ENCODE measurements at regions not wholly inside any gene's neighbourhood (a gene's known extent, or its start where the extent isn't known, plus 50 kb on each side); places are given as distances from the start of the nearest gene placed in this dataset.

GRCh38 chr7:97418312-97418711 lies 300.8 kb downstream of the SDHAF3 start:
- TF ChIP-seq, protein P1, sequence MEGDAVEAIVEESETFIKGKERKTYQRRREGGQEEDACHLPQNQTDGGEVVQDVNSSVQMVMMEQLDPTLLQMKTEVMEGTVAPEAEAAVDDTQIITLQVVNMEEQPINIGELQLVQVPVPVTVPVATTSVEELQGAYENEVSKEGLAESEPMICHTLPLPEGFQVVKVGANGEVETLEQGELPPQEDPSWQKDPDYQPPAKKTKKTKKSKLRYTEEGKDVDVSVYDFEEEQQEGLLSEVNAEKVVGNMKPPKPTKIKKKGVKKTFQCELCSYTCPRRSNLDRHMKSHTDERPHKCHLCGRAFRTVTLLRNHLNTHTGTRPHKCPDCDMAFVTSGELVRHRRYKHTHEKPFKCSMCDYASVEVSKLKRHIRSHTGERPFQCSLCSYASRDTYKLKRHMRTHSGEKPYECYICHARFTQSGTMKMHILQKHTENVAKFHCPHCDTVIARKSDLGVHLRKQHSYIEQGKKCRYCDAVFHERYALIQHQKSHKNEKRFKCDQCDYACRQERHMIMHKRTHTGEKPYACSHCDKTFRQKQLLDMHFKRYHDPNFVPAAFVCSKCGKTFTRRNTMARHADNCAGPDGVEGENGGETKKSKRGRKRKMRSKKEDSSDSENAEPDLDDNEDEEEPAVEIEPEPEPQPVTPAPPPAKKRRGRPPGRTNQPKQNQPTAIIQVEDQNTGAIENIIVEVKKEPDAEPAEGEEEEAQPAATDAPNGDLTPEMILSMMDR (IDR thresholded peaks at IDR 0.05; ENCODE audit: low read length) = peak; percentile 35; the same call in 1 of the 2 replicates
- no peak for TF ChIP-seq EZH2 (IDR thresholded peaks at IDR 0.05; ENCODE audit: borderline replicate concordance, low read length)

Data from OCI-LY1 (cell line).